A673 (cell line): ENCODE measurements at regions not wholly inside any gene's neighbourhood (a gene's known extent, or its start where the extent isn't known, plus 50 kb on each side); places are given as distances from the start of the nearest gene placed in this dataset.

Source experiments
- BruUV-seq: library from RNA; stranded (reverse); fragments of 400-500 nt; replicated peaks from 2 replicates; lab custom pipeline; 2021; lab: Mats Ljungman, UMichigan
- CTCF ChIA-PET: fragments of 300-600 bp; sonication (Branson Sonifier 250); formaldehyde crosslinking; loops from one replicate; lab custom pipeline; 2022; ENCODE audit warnings: antibody characterized with exemption; lab: Charles Lee
- POLR2A ChIA-PET: fragments of 300-600 bp; sonication (Branson Sonifier 250); formaldehyde crosslinking; loops from one replicate; lab custom pipeline; 2022; ENCODE audit warnings: antibody characterized with exemption; ENCODE audit not compliant: low non-redundant PET; lab: Charles Lee
- DNase-seq: peaks from one replicate; pipeline ENCODE4 v3.0.0-alpha.2; 2015; ENCODE audit warnings: low spot score
- H3K27ac ChIP-seq: fragments of 200-600 bp; sonication (generic); 2 replicates; pipeline ENCODE4 v1.5.1; 2016; ENCODE audit warnings: mixed run types, low read depth, mild to moderate bottlenecking, mixed read lengths, antibody characterized with exemption, low read length; ENCODE audit not compliant: poor library complexity, severe bottlenecking
- H3K27me3 ChIP-seq: fragments of 200-600 bp; sonication (generic); replicated peaks from 2 replicates; pipeline ENCODE4 v1.6.1; 2017; ENCODE audit warnings: mixed run types, low read depth, mild to moderate bottlenecking, mixed read lengths, antibody characterized with exemption, low read length; ENCODE audit not compliant: insufficient read depth, poor library complexity
- H3K36me3 ChIP-seq: fragments of 200-600 bp; sonication (generic); 2 replicates; pipeline ENCODE4 v1.6.1; 2016; ENCODE audit warnings: mixed run types, mild to moderate bottlenecking, mixed read lengths, antibody characterized with exemption, low read length; ENCODE audit not compliant: insufficient read depth, poor library complexity, severe bottlenecking
- H3K4me1 ChIP-seq: fragments of 200-600 bp; sonication (generic); 2 replicates; pipeline ENCODE4 v1.6.1; 2017; ENCODE audit warnings: mixed run types, mild to moderate bottlenecking, mixed read lengths, antibody characterized with exemption, low read length; ENCODE audit not compliant: insufficient read depth, poor library complexity, severe bottlenecking
- H3K4me3 ChIP-seq: fragments of 200-600 bp; sonication (generic); 2 replicates; pipeline ENCODE4 v1.5.1; 2016; ENCODE audit warnings: low read depth, mixed run types, mild to moderate bottlenecking, mixed read lengths, low read length; ENCODE audit not compliant: poor library complexity, severe bottlenecking
- H3K9me3 ChIP-seq: fragments of 200-600 bp; sonication (generic); 2 replicates; pipeline ENCODE4 v1.6.1; 2016; ENCODE audit warnings: mixed run types, low read depth, mild to moderate bottlenecking, mixed read lengths, antibody characterized with exemption, low read length; ENCODE audit not compliant: poor library complexity, severe bottlenecking
- CTCF ChIP-seq: fragments of 300-800, 200-600 bp; sonication (generic); conservative IDR thresholded peaks from 2 replicates; pipeline ENCODE4 v1.5.1; 2017; ENCODE audit warnings: low read depth, mild to moderate bottlenecking, antibody characterized with exemption, low read length, moderate library complexity, mixed read lengths
- EZH2 ChIP-seq: fragments of 200-600 bp; sonication (generic); IDR thresholded peaks from 2 replicates; pipeline ENCODE4 v1.6.1; 2017; ENCODE audit warnings: borderline replicate concordance, low read depth, mild to moderate bottlenecking, mixed read lengths, antibody characterized with exemption, low read length; ENCODE audit not compliant: poor library complexity, severe bottlenecking
- intact Hi-C: fragments of 100-400 bp; cut with micrococcal nuclease; formaldehyde crosslinking; loops from one replicate; pipeline ENCODE4 v1.10.0; 2022; ENCODE audit not compliant: unreplicated experiment

- TF ChIP-seq CTCF: no peak
- TF ChIP-seq EZH2: no peak
- intact Hi-C loops: no loop called here
- H3K27ac ChIP-seq: no peak overlapping the region
- H3K9me3 ChIP-seq: no peaks in the 10 kb centered on the region
- BruUV-seq: no TSS peak
- H3K4me1 ChIP-seq: no peaks in the 10 kb centered on the region
- H3K36me3 ChIP-seq: no peaks in the 10 kb centered on the region
- no peak for DNase-seq
- no peak overlapping the region for H3K4me3 ChIP-seq
- CTCF ChIA-PET: no interaction called here
- POLR2A ChIA-PET: no interaction called here
- H3K27me3 ChIP-seq: no peaks in the 10 kb centered on the region
Measured at GRCh38 chr3:62926494-62926893, 51.3 kb upstream of the CADPS start.

- intact Hi-C loops: no loop called here
- no peak for DNase-seq
- Histone ChIP-seq H3K4me1 (no peaks in the 10 kb centered on the region), H3K9me3 (no peaks in the 10 kb centered on the region), H3K27ac (no peak overlapping the region), H3K27me3 (peaks cover 4% of the 10 kb centered on the region), H3K36me3 (no peaks in the 10 kb centered on the region), H3K4me3 (no peak overlapping the region)
- no TSS peak for BruUV-seq
- ChIA-PET CTCF (no interaction called here), POLR2A (no interaction called here)
- TF ChIP-seq EZH2: no peak
- no peak for TF ChIP-seq CTCF
Measured at GRCh38 chr3:62928256-62928655, 53.0 kb upstream of the CADPS start.

GRCh38 chr3:62929771-62930170 lies 54.6 kb upstream of the CADPS start:
- Histone ChIP-seq H3K27me3 (peaks cover 10% of the 10 kb centered on the region), H3K36me3 (no peaks in the 10 kb centered on the region), H3K27ac (no peak overlapping the region), H3K9me3 (no peaks in the 10 kb centered on the region), H3K4me3 (no peak overlapping the region), H3K4me1 (no peaks in the 10 kb centered on the region)
- ChIA-PET CTCF (no interaction called here), POLR2A (no interaction called here)
- TF ChIP-seq EZH2 (no peak), CTCF (no peak)
- intact Hi-C loops: no loop called here
- no peak for DNase-seq
- no TSS peak for BruUV-seq
